Germinal center (tissue), 1 donor: ENCODE measurements at regions not wholly inside any gene's neighbourhood (a gene's known extent, or its start where the extent isn't known, plus 50 kb on each side); places are given as distances from the start of the nearest gene placed in this dataset.

Experiments
- DNase-seq: peaks from one replicate; pipeline ENCODE4 v3.0.0; 2012; ENCODE audit warnings: mixed read lengths, low spot score

- DNase-seq = no peak
Measured at GRCh38 chr5:158553195-158553961, 546.3 kb downstream of the EBF1 start.

GRCh38 chr5:158552241-158552640, 547.5 kb downstream of the EBF1 start:
- no peak for DNase-seq

- no peak for DNase-seq
Measured at GRCh38 chr5:158549311-158549710, 550.4 kb downstream of the EBF1 start.

DNA sequence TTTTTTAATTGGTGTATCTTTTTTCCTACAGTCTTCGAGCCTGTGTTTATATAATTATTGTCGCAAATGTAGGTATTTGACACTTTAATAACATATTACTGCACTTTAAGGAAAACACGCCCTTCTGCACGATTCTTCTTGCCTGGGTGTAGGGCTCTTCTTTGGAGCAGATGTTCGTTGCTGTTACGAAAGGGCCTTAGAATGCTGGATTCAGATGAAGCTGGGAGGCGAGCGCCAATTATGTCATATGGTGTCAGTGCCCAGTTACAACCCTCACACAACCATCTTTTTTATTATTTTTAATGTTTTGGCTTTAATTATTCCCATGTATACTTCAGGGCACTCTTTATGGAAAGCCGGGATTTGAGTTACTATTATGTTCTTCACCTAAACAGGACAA, 553.0 kb downstream of the EBF1 start:
- no peak for DNase-seq

DNA sequence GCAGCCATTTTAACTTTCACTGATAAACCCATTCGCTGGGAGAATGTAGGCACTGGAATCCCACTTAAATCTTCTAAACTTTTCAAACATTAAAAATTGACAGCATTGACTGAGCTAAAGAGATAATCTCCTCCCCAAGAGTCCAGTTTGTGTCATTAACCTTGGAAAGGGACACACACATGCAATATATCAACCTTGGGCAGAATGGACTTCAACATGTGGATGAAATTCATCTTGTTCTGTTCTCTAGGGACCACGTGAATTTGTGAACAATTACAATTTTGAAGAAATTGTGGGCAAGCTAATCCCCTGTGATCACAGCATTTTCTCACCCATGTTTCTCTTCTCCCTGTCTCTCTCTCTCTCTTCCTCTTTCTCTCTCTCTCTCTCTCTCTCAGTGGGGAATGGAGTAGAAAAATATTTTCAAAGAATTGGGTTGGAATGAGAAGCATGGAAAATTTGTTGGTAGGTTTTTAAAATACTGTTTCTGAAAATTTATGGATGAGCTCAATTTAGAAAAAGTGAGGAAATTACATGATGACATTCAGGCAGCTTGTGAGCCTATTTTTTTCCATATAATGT, 553.7 kb downstream of the EBF1 start:
- no peak for DNase-seq

- no peak for DNase-seq
Measured at GRCh38 chr5:158544388-158545339, 555.1 kb downstream of the EBF1 start.

DNA sequence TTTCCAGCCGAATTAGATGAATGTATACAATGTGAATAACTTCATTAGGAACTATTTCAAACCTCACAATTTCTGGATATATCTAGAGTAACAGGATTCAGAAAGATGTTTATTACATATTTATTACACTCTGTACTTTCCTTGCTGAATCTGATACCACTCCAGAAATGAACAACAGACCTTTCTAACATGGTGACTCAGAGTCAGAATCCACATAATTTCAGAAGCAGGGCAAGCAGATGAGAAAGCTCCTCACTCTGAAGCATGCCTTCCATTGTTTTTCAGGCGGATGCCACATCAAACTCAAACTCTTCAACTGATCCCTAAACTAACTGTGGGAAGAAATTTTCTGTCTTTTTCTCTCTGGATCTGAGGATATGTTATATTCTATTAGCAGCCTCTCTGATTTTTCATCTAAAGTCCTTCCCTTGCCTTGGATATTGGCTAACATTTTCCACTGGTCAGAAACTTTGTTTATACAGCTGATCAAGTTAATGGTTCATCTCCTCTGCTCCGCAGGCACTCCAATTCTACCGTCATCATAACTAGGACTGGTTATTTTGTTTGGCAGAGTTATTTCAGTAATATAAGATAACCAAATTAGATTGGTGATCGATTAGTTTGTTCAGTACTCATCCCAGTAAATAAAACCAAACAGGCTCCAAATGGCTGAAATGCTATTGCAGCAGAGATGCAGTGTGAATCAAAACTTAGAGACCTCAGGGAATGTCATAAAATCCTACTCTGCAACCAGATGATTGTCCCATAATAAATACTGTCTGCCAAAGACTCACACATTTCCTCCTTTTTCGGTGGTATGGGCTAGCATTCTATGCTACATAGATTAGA, 556.0 kb downstream of the EBF1 start:
- no peak for DNase-seq

GRCh38 chr5:158541536-158542297, 558.0 kb downstream of the EBF1 start:
- no peak for DNase-seq

DNA sequence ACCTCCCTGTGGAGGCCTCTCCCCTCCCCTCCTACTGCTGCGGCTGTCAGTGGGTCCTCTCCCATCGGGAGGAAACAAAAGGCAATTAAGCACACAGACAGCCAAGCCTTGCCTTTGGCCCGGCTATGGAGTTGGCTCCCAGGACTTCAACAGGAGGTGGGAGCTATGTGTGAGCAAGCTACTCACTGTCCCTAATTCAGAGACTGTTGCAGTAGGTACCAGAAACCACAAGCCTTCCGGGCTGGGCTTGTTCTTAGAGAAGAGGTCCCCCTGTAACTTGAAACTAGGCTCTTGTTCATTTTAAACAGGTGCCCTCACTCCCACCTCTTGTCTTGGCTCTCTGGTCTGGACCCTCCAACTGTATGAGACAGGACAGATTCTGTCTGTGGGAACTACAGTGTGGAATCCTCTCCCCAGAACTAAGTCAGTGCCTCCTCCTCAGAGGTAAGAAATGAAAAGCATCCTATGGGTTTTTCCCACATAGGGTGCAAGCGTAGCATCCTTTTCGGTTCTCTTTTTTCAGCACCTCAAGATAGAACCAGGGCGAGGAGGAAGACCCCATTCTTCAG, 561.1 kb downstream of the EBF1 start:
- no peak for DNase-seq

GRCh38 chr5:158537366-158537765, 562.4 kb downstream of the EBF1 start:
- no peak for DNase-seq

GRCh38 chr5:158534203-158534602, 565.5 kb downstream of the EBF1 start:
- no peak for DNase-seq

DNA sequence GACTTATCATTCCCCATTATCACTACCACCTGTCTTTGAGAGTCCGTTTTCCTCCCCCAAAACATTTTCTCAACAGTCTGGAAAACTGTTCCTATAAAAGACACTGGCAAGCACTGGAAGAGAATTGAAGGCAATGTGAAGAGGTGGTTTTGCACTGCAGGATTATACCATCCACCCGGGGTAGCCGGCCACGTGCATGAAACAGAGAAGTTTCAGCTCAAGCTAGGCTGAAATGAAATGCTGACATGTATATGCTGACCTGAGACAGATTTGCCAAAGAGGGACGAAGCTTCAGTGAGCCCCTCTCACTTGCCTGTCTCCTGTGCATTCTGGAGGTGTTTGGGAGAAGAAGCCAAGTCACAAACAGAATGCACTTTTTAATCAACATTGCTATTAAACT, 567.0 kb downstream of the EBF1 start:
- DNase-seq = no peak

- no peak for DNase-seq
Measured at GRCh38 chr5:158531860-158532259, 567.9 kb downstream of the EBF1 start.

GRCh38 chr5:158530115-158530514, 569.6 kb downstream of the EBF1 start:
- no peak for DNase-seq

DNA sequence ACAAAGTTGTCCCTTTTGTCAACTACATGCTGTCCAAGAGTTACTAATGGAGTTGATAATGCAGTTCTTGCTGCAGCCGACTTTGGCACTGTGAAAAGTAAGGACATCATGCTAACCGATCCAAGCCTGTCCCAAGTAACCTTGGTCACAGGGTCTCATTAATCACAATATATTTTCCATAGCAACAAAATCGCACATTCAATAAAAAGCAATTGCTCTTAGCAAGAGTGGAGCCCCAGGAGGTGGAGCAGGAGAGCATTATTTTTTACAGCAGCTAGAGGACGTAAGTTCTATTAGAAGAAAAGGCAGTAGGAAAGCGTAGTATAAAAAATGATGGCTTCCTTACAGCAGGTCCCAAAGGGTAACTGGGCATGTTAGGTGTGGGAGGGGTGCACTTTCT, 570.3 kb downstream of the EBF1 start:
- DNase-seq = no peak

GRCh38 chr5:158525663-158526062, 574.1 kb downstream of the EBF1 start:
- DNase-seq = no peak

DNA sequence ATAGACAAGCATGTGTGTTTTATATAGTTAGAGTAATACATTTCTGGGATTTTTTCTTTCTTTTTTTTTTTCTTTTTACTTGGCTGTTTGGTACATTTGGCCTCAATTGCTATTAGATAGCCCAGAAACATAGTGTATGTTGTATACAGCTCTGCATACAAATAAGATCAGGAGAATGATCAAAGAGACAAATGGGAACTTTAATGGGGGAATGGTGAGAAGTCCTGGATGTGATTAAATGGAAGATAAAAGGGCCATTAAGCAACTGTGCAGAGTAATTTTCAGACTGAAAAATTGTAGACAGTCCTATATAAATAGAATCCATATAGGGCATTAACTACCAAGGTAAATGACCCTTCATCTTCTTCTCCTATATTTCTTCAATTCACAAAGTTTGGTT, 575.6 kb downstream of the EBF1 start:
- DNase-seq = no peak

DNA sequence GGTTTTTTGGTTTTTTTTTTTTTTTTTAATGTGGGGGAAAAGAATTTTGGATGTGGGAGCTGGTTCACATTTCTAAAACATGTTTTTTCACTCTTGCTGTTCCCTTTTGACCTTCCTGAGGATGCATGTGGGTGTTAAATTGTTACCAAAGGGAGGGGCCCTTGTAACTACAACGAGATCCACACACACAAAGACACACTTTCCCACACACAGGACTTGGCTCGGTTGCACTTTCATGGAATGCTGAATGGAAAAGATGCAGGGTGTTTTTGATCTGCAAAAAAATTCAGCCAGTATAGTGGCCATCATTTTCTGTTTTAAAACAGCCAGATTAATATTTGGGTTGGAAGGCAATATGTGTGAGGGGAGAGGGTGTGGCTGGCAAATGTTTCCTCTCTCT, 576.9 kb downstream of the EBF1 start:
- DNase-seq = no peak

- no peak for DNase-seq
Measured at GRCh38 chr5:158521995-158522394, 577.7 kb downstream of the EBF1 start.

- DNase-seq = no peak
Measured at GRCh38 chr5:158519433-158520021, 580.2 kb downstream of the EBF1 start.
